K562 (cell line): ENCODE measurements at regions not wholly inside any gene's neighbourhood (a gene's known extent, or its start where the extent isn't known, plus 50 kb on each side); places are given as distances from the start of the nearest gene placed in this dataset.

Source experiments
- ATAC-seq: fragments of 200-7000 bp; cut with Tn5 transposase; 3 replicates; pipeline ENCODE4 v1.9.1; 2020; ENCODE audit warnings: moderate library complexity
- BruUV-seq: library from RNA; stranded (reverse); fragments of 400-500 nt; replicated peaks from 2 replicates; lab custom pipeline; 2021; lab: Mats Ljungman, UMichigan
- CTCF ChIA-PET: fragments of 300-600 bp; formaldehyde crosslinking; extraction: SDS; loops from one replicate; lab custom pipeline; 2021; ENCODE audit warnings: low intra/inter-chr PET ratio; lab: Yijun Ruan, JAX
- POLR2A ChIA-PET: fragments of 300-600, 350-650 bp; sonication (Branson Sonifier 250); formaldehyde crosslinking; extraction: SDS; loops from one replicate; lab custom pipeline; 2021; ENCODE audit warnings: antibody characterized with exemption, inconsistent platforms; lab: Yijun Ruan, JAX
- DNase-seq, 4 experiments: peaks; one replicate each; pipeline versions ENCODE4 v3.0.0 to v3.0.0-alpha.2; 2011 to 2018; ENCODE audit warnings: low spot score in 3 of 4, mixed read lengths in 3 of 4; ENCODE audit errors: extremely low read depth in 1 of 4
- FAIRE-seq: peaks from 2 replicates; lab custom pipeline; 2011; peaks lifted over from hg19 to GRCh38; lab: Jason Lieb, UNC
- H2AFZ ChIP-seq: 2 replicates; pipeline ENCODE4 v1.6.0; 2011; ENCODE audit warnings: low read depth, low read length, control low read depth, inconsistent platforms
- H3K27ac ChIP-seq: fragments of 200-600 bp; 3 replicates; pipeline ENCODE4 v1.8.0; 2011; ENCODE audit warnings: low read depth, mild to moderate bottlenecking, control low read depth, inconsistent platforms, low read length, moderate library complexity, mixed read lengths; ENCODE audit errors: extremely low read depth
- H3K27me3 ChIP-seq, 2 experiments: fragments of 300-600 bp in 1 of 2; 2 replicates in 1 of 2; 3 replicates in 1 of 2; pipeline versions ENCODE4 v1.6.0 to v1.8.0; 2011; ENCODE audit warnings: inconsistent platforms in 2 of 2, low read length in 2 of 2, mild to moderate bottlenecking in 1 of 2, mixed read lengths in 1 of 2, moderate library complexity in 1 of 2; ENCODE audit not compliant: control insufficient read depth in 2 of 2, insufficient read depth in 2 of 2
- H3K36me3 ChIP-seq: fragments of 300-600 bp; 3 replicates; pipeline ENCODE4 v1.8.0; 2011; ENCODE audit warnings: mild to moderate bottlenecking, low read length, inconsistent platforms; ENCODE audit not compliant: control insufficient read depth, insufficient read depth
- H3K4me1 ChIP-seq, 2 experiments: fragments of 200-600 bp in 1 of 2; replicated peaks in 1 of 2; 2 replicates in 1 of 2; 3 replicates in 1 of 2; pipeline versions ENCODE4 v1.5.1 to v1.8.0; 2011; ENCODE audit warnings: inconsistent platforms in 2 of 2, low read length in 2 of 2, mild to moderate bottlenecking in 1 of 2, mixed read lengths in 1 of 2, moderate library complexity in 1 of 2; ENCODE audit not compliant: control insufficient read depth in 2 of 2, insufficient read depth in 2 of 2
- H3K4me2 ChIP-seq: 2 replicates; pipeline ENCODE4 v1.6.1; 2011; ENCODE audit warnings: low read length, control low read depth, inconsistent platforms, mixed read lengths; ENCODE audit not compliant: insufficient read depth
- H3K4me3 ChIP-seq: fragments of 200-600 bp; sonication (generic), shearing (Covaris generic); 2 replicates; pipeline ENCODE4 v1.5.1; 2016; ENCODE audit warnings: control low read depth, inconsistent platforms
- H3K79me2 ChIP-seq: fragments of 200-600 bp; 3 replicates; pipeline ENCODE4 v1.8.0; 2011; ENCODE audit warnings: low read length, inconsistent platforms; ENCODE audit not compliant: control insufficient read depth, insufficient read depth
- H3K9ac ChIP-seq, 2 experiments: 2 replicates each; pipeline versions ENCODE4 v1.6.0 to v1.6.1; 2011; ENCODE audit warnings: low read depth in 2 of 2, low read length in 2 of 2, control low read depth in 1 of 2, inconsistent platforms in 1 of 2, mild to moderate bottlenecking in 1 of 2, mixed read lengths in 1 of 2; ENCODE audit not compliant: insufficient read depth in 1 of 2
- H3K9me1 ChIP-seq: one replicate; pipeline ENCODE4 v1.6.0; 2011; ENCODE audit warnings: inconsistent platforms, mild to moderate bottlenecking, low read length, moderate library complexity; ENCODE audit not compliant: control insufficient read depth, insufficient read depth
- H3K9me3 ChIP-seq: replicated peaks from 2 replicates; pipeline ENCODE4 v1.5.1; 2011; ENCODE audit warnings: low read depth, low read length, inconsistent platforms; ENCODE audit not compliant: control insufficient read depth, insufficient read depth
- H4K20me1 ChIP-seq: replicated peaks from 2 replicates; pipeline ENCODE4 v1.6.1; 2011; ENCODE audit warnings: low read length, inconsistent platforms, mixed read lengths; ENCODE audit not compliant: control insufficient read depth, insufficient read depth
- ATF7 ChIP-seq: fragments of 450-650 bp; IDR thresholded peaks from 2 replicates; pipeline ENCODE4 v1.7.1; 2014; ENCODE audit warnings: mild to moderate bottlenecking, moderate library complexity
- BCOR ChIP-seq: fragments of 450-650 bp; IDR thresholded peaks from 2 replicates; pipeline ENCODE4 v1.6.1; 2016
- C11orf30 ChIP-seq: fragments of 450-650 bp; IDR thresholded peaks from 2 replicates; pipeline ENCODE4 v1.6.1; 2016; ENCODE audit warnings: low read depth, mild to moderate bottlenecking
- CTCF ChIP-seq, 3 experiments: IDR thresholded peaks in 2 of 3; conservative IDR thresholded peaks in 1 of 3; 2 replicates each; pipeline ENCODE4 v1.5.1; 2011 to 2012; ENCODE audit warnings: low read length in 3 of 3, mild to moderate bottlenecking in 3 of 3, control low read depth in 2 of 3, improper control_type of control experiment in 1 of 3, inconsistent platforms in 1 of 3, low read depth in 1 of 3, mixed read lengths in 1 of 3, moderate library complexity in 1 of 3; ENCODE audit not compliant: insufficient read depth in 2 of 3
- MAFG ChIP-seq: fragments of 450-650 bp; conservative IDR thresholded peaks from 2 replicates; pipeline ENCODE4 v1.6.1; 2016; ENCODE audit warnings: missing genetic modification characterization, missing compliant biosample characterization
- RBFOX2 ChIP-seq: fragments of 200-400 bp; formaldehyde crosslinking; IDR thresholded peaks from 2 replicates; pipeline ENCODE4 v1.6.1; 2017; ENCODE audit warnings: low read depth, mild to moderate bottlenecking, low read length, moderate library complexity
- TAF1 ChIP-seq: IDR thresholded peaks from 2 replicates; pipeline ENCODE4 v1.6.1; 2011; ENCODE audit warnings: mild to moderate bottlenecking, low read length, moderate library complexity; ENCODE audit not compliant: insufficient read depth, control insufficient read depth, severe bottlenecking; ENCODE audit errors: extremely low read depth
- ZBTB40 ChIP-seq, 2 experiments: fragments of 450-650 bp in 1 of 2; sonication (generic) in 1 of 2; formaldehyde crosslinking in 1 of 2; IDR thresholded peaks; 2 replicates each; pipeline versions ENCODE4 v1.7.1 to v1.9.0; 2016 to 2022; ENCODE audit warnings: inconsistent platforms in 1 of 2, mild to moderate bottlenecking in 1 of 2, missing genetic modification reagents in 1 of 2
- ZKSCAN3 ChIP-seq: fragments of 250-450 bp; sonication (Bioruptor Pico); IDR thresholded peaks from 2 replicates; pipeline ENCODE4 v1.4.0; 2020
- ZNF316 ChIP-seq: fragments of 450-650 bp; IDR thresholded peaks from 2 replicates; pipeline ENCODE4 v1.6.1; 2016
- ZNF384 ChIP-seq: IDR thresholded peaks from 2 replicates; pipeline ENCODE4 v1.6.1; 2012; ENCODE audit warnings: low read depth, low read length, improper control_type of control experiment
- ZNF584 ChIP-seq: fragments of 200-800 bp; sonication (Bioruptor generic); IDR thresholded peaks from 2 replicates; pipeline ENCODE4 v1.6.1; 2016; ENCODE audit warnings: low read depth, mild to moderate bottlenecking, missing genetic modification characterization, missing compliant biosample characterization
- ZNF785 ChIP-seq: fragments of 250-450 bp; sonication (Bioruptor Pico); IDR thresholded peaks from 2 replicates; pipeline ENCODE4 v1.4.0; 2020; ENCODE audit warnings: mild to moderate bottlenecking
- WGBS: fragments of 100-300 bp; shearing (Covaris generic); methylation state at CpG from one replicate; pipeline ENCODE4 v1.1.6; 2016; ENCODE audit warnings: low coverage, mixed read lengths; ENCODE audit not compliant: insufficient coverage; ENCODE audit errors: missing lambda C conversion rate; 5-methylcytosine and 5-hydroxymethylcytosine counted together
- in situ Hi-C: fragments of 300-500 bp; cut with MboI; formaldehyde crosslinking; loops from 4 replicates; pipeline ENCODE4 v1.15.0; 2018; ENCODE audit warnings: inconsistent platforms, mixed read lengths
- intact Hi-C: fragments of 100-400 bp; cut with micrococcal nuclease; formaldehyde crosslinking; loops from 2 replicates; pipeline ENCODE4 v1.14.2; 2022

- DNase-seq (peak in 1 of 4 experiments; percentile 32), ATAC-seq (no peak), FAIRE-seq (no peak)
- Histone ChIP-seq H3K36me3 (no peaks in the 10 kb centered on the region), H3K9ac (peak overlapping the region in 1 of 2 experiments; percentile 81; a peak in 2 of 4 replicates), H3K27me3 (no peaks in the 10 kb centered on the region), H3K4me2 (peak overlapping the region; percentile 58), H3K9me3 (no peaks in the 10 kb centered on the region), H4K20me1 (no peaks in the 10 kb centered on the region), H3K4me1 (peaks cover 7 to 46% of the 10 kb centered on the region in 2 experiments), H3K4me3 (no peak overlapping the region), H3K79me2 (no peaks in the 10 kb centered on the region), H3K9me1 (no peaks in the 10 kb centered on the region), H2AFZ (peak overlapping the region; percentile 96), H3K27ac (peak overlapping the region; percentile 83; the same call in 1 of the 3 replicates)
- POLR2A ChIA-PET = interaction anchor here (0.6 to 2.7 kb wide), 5 partner anchors 9 to 159 kb away, joined by 3 to 7 read pairs (median 6); no protein-coding TSS in a partner anchor
- in situ Hi-C loops (no loop called here), intact Hi-C loops (no loop called here)
- CTCF ChIA-PET = no interaction called here
- WGBS = 43% methylated on average over 3 of the region's 3 CpGs
- no TSS peak for BruUV-seq
- TF ChIP-seq TAF1 (no peak), MAFG (tag) (0 out of 2 replicates have a peak, but pooled peaks have one; percentile 5), CTCF (IDR thresholded peaks at IDR 0.05 in 2 of 3, conservative IDR thresholded peaks at IDR 0.05 in 1 of 3; ENCODE audit: insufficient read depth in 2 of 3, low read depth in 1 of 3, low read length in 3 of 3) (0 out of 6 replicates have a peak, but pooled peaks of 1 of the 3 experiments have one; percentile 0), ATF7 (0 out of 2 replicates have a peak, but pooled peaks have one; percentile 13), ZNF316 (0 out of 2 replicates have a peak, but pooled peaks have one; percentile 1), ZNF785 (CRISPR knock-in tag) (no peak), ZNF384 (peak; percentile 86), BCOR (no peak), C11orf30 (peak; percentile 13; the same call in 1 of the 2 replicates), ZBTB40 (IDR thresholded peaks at IDR 0.05) (peak; percentile 99), ZBTB40 (CRISPR knock-in tag; IDR thresholded peaks at IDR 0.05) (peak; percentile 96), RBFOX2 (no peak), ZNF584 (no peak), ZKSCAN3 (no peak)
Observed at GRCh38 chr20:53741726-53742028, 148.0 kb upstream of the ZNF217 start.
